ENCODE measurements at regions not wholly inside any gene's neighbourhood (a gene's known extent, or its start where the extent isn't known, plus 50 kb on each side); places are given as distances from the start of the nearest gene placed in this dataset.

GRCh38 chr13:34277936-34278335, 460.0 kb downstream of the RFC3 start:
- no peak for DNase-seq (ENCODE audit: low read depth)
- no peak overlapping the region for H3K4me3 ChIP-seq (ENCODE audit: low read depth, low read length)
- TF ChIP-seq, protein P1, sequence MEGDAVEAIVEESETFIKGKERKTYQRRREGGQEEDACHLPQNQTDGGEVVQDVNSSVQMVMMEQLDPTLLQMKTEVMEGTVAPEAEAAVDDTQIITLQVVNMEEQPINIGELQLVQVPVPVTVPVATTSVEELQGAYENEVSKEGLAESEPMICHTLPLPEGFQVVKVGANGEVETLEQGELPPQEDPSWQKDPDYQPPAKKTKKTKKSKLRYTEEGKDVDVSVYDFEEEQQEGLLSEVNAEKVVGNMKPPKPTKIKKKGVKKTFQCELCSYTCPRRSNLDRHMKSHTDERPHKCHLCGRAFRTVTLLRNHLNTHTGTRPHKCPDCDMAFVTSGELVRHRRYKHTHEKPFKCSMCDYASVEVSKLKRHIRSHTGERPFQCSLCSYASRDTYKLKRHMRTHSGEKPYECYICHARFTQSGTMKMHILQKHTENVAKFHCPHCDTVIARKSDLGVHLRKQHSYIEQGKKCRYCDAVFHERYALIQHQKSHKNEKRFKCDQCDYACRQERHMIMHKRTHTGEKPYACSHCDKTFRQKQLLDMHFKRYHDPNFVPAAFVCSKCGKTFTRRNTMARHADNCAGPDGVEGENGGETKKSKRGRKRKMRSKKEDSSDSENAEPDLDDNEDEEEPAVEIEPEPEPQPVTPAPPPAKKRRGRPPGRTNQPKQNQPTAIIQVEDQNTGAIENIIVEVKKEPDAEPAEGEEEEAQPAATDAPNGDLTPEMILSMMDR (IDR thresholded peaks at IDR 0.05; ENCODE audit: insufficient read depth, low read length), result no peak

- no peak for DNase-seq (ENCODE audit: low read depth)
- TF ChIP-seq, protein P1 (IDR thresholded peaks at IDR 0.05; ENCODE audit: insufficient read depth, low read length), result no peak
- no peak overlapping the region for H3K4me3 ChIP-seq (ENCODE audit: low read depth, low read length)
These were observed 460.8 kb downstream of the RFC3 start for GRCh38 chr13:34278780-34279179.

- H3K4me3 ChIP-seq (ENCODE audit: low read depth, low read length), result no peak overlapping the region
- DNase-seq (ENCODE audit: low read depth), result no peak
- TF ChIP-seq, protein P1 (IDR thresholded peaks at IDR 0.05; ENCODE audit: insufficient read depth, low read length), result no peak
These were observed 472.7 kb downstream of the RFC3 start for GRCh38 chr13:34290661-34291060.

DNA sequence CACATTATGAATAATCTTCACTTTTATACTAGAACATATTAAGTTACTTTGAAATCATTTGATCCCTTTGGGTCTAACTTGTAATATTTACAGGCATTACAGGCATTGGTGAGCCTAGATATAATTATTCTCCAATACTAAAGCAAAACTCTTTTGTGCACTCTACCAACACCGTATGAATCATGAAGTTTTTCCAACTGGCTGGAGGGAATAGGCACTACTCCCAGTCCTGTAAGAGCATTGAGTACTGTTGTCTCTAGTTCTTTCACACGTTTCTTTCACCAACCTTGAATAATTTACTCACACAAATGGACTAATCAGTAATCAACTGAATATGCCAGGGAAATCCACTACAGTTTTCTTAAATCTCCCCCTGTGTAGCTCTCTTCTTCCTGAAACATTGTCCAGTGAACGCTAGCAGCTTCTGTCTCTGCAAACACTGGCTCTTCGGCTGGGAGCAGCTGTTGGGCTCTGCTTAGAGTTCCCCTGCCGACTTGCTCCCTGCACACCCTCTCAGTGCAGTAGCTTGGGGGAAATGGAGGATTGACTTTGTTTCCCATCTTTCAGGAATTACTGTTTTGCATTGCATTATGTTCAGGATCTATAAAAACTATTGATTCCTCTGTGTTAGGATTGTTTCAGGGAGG, 476.7 kb downstream of the RFC3 start:
- no peak overlapping the region for H3K4me3 ChIP-seq (ENCODE audit: low read depth, low read length)
- TF ChIP-seq, protein P1 (IDR thresholded peaks at IDR 0.05; ENCODE audit: insufficient read depth, low read length), result no peak
- DNase-seq (ENCODE audit: low read depth), result peak; percentile 13

DNA sequence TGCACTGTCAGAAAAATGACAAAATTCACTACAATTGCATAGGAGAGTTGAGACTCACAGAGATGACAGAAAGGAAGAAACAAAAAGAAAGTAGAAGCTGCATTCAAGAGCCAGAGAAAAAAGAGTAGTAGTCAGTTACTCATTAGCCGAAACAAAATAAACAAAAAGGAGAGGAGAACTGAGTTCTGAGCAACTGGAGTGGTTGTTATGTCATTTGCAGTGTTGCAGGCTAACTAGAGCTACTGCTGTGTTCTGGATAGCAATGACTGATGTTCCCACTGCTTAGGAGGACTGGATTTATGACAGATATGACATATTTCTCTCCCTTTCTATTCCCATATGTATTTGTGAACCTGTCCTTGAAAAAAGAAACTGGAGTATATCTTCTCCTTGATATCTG, 482.6 kb downstream of the RFC3 start:
- TF ChIP-seq, protein P1 (IDR thresholded peaks at IDR 0.05; ENCODE audit: insufficient read depth, low read length), result no peak
- DNase-seq (ENCODE audit: low read depth), result no peak
- H3K4me3 ChIP-seq (ENCODE audit: low read depth, low read length), result no peak overlapping the region

DNA sequence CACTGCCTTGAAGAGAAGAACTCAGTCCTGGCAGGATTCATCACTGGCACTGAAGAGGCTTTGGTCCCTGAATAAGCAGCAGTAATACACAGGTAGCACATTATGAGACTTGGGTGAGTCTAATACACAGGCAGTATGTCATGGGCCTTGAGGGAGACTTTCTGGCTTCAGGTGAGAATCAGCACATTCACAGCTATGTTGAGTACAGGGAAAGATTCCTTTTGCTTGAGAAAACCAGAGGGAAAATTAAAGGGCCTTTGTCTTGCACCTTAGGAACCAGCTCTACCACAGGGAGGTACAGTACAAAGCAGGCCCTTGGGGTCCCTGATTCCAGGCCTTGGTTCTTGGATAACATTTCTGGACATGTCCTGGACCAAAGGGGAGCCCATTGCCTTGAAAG, 484.6 kb downstream of the RFC3 start:
- DNase-seq (ENCODE audit: low read depth), result no peak
- no peak overlapping the region for H3K4me3 ChIP-seq (ENCODE audit: low read depth, low read length)
- TF ChIP-seq, protein P1 (IDR thresholded peaks at IDR 0.05; ENCODE audit: insufficient read depth, low read length), result no peak

DNA sequence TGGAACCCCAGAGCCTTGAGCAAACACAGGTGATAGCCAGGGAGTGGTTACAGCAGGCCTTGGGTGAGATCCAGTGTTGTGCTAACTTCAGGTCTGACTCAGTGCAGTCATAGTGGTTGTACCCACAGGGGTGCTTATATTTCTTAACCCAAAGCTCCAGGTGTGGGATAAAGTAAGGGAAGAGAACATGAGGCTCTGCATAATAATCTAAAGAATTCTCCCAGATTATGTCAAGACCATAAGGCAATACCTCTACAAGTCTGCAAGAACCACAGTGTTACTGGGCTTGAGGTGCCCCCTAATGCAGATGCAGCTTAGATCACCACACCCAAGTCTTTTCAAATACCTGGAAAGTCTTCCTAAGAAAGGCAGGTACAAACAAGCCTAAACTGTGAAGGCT, 485.4 kb downstream of the RFC3 start:
- no peak for DNase-seq (ENCODE audit: low read depth)
- H3K4me3 ChIP-seq (ENCODE audit: low read depth, low read length), result no peak overlapping the region
- TF ChIP-seq, protein P1 (IDR thresholded peaks at IDR 0.05; ENCODE audit: insufficient read depth, low read length), result no peak
